ENCODE measurements at regions not wholly inside any gene's neighbourhood (a gene's known extent, or its start where the extent isn't known, plus 50 kb on each side); places are given as distances from the start of the nearest gene placed in this dataset.

DNA sequence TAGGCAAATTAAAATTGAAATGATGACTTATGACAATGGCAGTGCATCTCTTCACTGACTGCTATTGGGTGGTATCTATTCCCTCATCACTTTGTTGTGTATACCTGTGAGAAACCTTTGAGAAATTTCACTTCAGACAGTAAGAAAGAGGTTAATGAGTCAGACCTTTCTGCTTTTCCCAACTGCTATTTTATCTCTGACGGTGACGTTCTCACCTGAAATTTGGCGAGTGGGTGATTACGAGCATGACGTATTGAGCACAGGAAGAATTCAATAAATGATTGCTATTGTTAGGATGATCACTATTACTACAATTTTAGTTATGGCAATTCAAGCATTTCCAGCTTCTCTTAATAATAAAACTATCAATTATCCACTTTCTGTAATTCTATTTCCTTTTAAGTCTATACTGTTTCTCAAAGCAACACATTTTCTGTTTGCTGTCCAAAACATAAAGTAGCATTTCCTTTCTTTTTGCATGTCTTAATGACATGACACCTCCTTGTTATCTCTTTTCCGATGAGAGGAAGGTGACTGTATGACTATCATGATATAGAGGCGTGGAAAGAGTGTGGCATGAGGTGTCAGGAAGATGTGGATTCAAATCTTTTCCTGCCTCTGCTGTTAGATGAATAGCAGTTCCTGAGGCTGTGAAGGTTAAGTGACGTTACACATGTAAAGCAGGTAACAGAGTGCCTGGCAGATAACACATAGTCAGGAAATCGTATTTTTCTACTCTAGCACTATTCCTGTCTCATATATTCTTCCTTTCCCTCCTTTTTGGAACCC, 504.9 kb upstream of the SEMA6D start:
- Histone ChIP-seq H3K27me3 (ENCODE audit: control insufficient read depth, insufficient read depth, low read length) (no peaks in the 10 kb centered on the region; the same call in 1 of the 2 replicates), H3K4me3 (ENCODE audit: insufficient read depth, low read depth, low read length) (no peak overlapping the region), H3K36me3 (replicated peaks; ENCODE audit: control insufficient read depth, insufficient read depth, low read length) (no peaks in the 10 kb centered on the region)
- no peak for DNase-seq

DNA sequence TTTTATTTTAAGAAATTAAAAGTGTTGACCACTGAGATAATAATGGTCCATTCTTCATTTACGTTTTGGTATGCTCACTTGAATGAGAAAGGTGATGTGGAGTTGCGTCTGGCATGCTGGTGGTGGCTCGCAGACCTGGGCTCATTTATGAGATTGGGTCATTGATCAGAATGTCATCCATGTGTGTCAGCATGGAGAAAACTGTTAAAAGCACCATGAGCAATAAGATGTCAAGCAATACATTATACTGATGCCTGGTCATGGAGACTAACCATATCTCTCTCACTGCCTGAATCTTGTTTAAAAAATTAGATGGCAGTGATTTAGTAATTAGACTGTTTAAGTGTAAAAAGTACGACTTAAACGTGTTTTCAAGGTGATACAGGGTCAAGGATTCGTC, 503.4 kb upstream of the SEMA6D start:
- Histone ChIP-seq H3K4me3 (ENCODE audit: insufficient read depth, low read depth, low read length) (no peak overlapping the region), H3K27me3 (ENCODE audit: control insufficient read depth, insufficient read depth, low read length) (no peaks in the 10 kb centered on the region; the same call in 1 of the 2 replicates), H3K36me3 (replicated peaks; ENCODE audit: control insufficient read depth, insufficient read depth, low read length) (no peaks in the 10 kb centered on the region)
- no peak for DNase-seq

DNA sequence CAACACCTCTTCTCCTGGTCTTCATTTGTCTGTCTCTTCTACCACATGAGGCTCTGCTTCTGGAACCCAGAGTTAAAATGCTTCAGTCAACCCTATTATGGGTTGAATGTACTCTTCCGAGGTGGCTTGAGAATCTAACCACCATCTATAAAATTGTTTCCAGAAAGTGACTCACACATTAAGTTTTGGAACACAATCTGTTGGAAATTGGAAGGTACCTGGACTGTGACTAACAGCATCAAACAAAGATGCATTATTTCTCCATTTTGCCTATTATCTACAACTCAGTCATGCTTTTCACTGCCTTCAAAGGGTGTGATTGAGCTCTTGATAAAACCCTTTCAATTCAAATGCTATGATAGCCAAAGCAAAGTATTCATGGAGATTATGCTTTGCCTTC, 499.0 kb upstream of the SEMA6D start:
- no peak overlapping the region for H3K4me3 ChIP-seq (ENCODE audit: insufficient read depth, low read depth, low read length)
- no peaks in the 10 kb centered on the region for H3K36me3 ChIP-seq (replicated peaks; ENCODE audit: control insufficient read depth, insufficient read depth, low read length)
- no peaks in the 10 kb centered on the region; the same call in 1 of the 2 replicates for H3K27me3 ChIP-seq (ENCODE audit: control insufficient read depth, insufficient read depth, low read length)
- DNase-seq: no peak

DNA sequence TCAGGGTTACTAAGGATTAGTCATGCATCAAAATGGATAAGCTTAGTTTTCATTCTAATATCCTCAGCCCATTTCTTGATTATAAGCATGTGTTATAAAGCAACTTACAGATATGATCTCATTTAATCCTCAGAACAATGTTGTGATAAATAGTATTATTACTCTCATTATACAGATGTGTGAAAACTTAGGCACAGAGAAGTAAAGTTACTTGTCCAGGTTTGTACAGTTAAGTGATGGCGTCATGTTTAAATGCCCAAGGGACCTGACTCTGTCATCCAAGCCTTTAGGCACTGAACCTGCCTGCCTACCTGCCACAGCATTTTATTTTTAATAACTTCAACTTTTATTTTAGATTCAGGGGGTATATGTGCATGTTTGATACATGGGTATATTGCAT, 472.9 kb upstream of the SEMA6D start:
- Histone ChIP-seq H3K36me3 (replicated peaks; ENCODE audit: control insufficient read depth, insufficient read depth, low read length) (no peaks in the 10 kb centered on the region), H3K27me3 (ENCODE audit: control insufficient read depth, insufficient read depth, low read length) (no peaks in the 10 kb centered on the region), H3K4me3 (ENCODE audit: insufficient read depth, low read depth, low read length) (no peak overlapping the region)
- no peak for DNase-seq

GRCh38 chr15:47246317-47246716, 471.0 kb upstream of the SEMA6D start:
- H3K27me3 ChIP-seq (ENCODE audit: control insufficient read depth, insufficient read depth, low read length): no peaks in the 10 kb centered on the region
- no peak for DNase-seq
- H3K36me3 ChIP-seq (replicated peaks; ENCODE audit: control insufficient read depth, insufficient read depth, low read length): no peaks in the 10 kb centered on the region
- no peak overlapping the region for H3K4me3 ChIP-seq (ENCODE audit: insufficient read depth, low read depth, low read length)

DNA sequence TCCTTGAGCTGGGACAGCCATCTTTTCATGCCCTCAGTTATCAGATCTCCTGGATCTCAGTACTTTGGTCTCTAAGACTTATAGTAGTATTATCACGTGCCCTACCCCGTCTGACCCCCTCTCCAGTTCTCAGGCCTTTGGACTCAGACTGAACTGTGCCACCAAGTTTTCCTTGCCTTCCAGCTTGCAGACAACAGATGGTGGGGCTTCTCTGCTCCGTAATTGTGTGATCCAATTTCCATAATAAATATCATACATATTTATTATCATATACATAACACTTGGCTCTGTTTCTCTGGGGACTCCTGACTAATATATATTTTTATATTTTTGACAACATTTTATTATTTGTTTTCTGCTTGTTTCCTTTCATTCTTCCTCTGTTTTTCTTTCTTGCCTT, 458.8 kb upstream of the SEMA6D start:
- Histone ChIP-seq H3K36me3 (replicated peaks; ENCODE audit: control insufficient read depth, insufficient read depth, low read length) (no peaks in the 10 kb centered on the region), H3K4me3 (ENCODE audit: insufficient read depth, low read depth, low read length) (no peak overlapping the region), H3K27me3 (ENCODE audit: control insufficient read depth, insufficient read depth, low read length) (no peaks in the 10 kb centered on the region)
- DNase-seq: no peak

DNA sequence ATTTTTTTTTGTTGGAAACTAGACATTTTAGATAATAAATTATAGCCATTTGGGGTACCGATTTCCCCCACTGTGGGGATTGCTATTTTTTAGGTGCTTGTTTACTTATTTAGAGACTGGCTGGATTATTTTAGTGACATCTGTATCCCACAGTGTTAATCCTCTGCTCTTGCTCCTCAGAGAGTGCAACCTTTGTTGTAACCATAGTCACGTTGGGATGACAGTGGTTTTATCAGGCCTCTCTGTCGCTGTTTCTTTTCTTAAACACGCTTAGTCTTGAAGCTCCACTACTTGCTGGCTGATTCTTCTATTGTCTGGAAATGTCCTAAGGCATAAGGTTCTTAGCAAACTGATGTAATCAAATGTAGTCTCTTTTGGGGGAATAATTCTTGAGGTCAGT, 451.6 kb upstream of the SEMA6D start:
- no peak overlapping the region for H3K4me3 ChIP-seq (ENCODE audit: insufficient read depth, low read depth, low read length)
- no peaks in the 10 kb centered on the region for H3K36me3 ChIP-seq (replicated peaks; ENCODE audit: control insufficient read depth, insufficient read depth, low read length)

GRCh38 chr15:47266566-47266965, 450.7 kb upstream of the SEMA6D start:
- Histone ChIP-seq H3K27me3 (ENCODE audit: control insufficient read depth, insufficient read depth, low read length) (no peaks in the 10 kb centered on the region), H3K4me3 (ENCODE audit: insufficient read depth, low read depth, low read length) (no peak overlapping the region), H3K36me3 (replicated peaks; ENCODE audit: control insufficient read depth, insufficient read depth, low read length) (no peaks in the 10 kb centered on the region)
- no peak for DNase-seq

More for the DNA sequence above, 451.6 kb upstream of the SEMA6D start:
- no peak for DNase-seq
- no peaks in the 10 kb centered on the region for H3K27me3 ChIP-seq (ENCODE audit: control insufficient read depth, insufficient read depth, low read length)

GRCh38 chr15:47273864-47274263, 443.4 kb upstream of the SEMA6D start:
- no peaks in the 10 kb centered on the region for H3K36me3 ChIP-seq (replicated peaks; ENCODE audit: control insufficient read depth, insufficient read depth, low read length)
- H3K4me3 ChIP-seq (ENCODE audit: insufficient read depth, low read depth, low read length): no peak overlapping the region
- no peak for DNase-seq
- H3K27me3 ChIP-seq (ENCODE audit: control insufficient read depth, insufficient read depth, low read length): no peaks in the 10 kb centered on the region

GRCh38 chr15:47283246-47283645, 434.1 kb upstream of the SEMA6D start:
- H3K4me3 ChIP-seq (ENCODE audit: insufficient read depth, low read depth, low read length): no peak overlapping the region
- H3K36me3 ChIP-seq (replicated peaks; ENCODE audit: control insufficient read depth, insufficient read depth, low read length): no peaks in the 10 kb centered on the region
- no peaks in the 10 kb centered on the region for H3K27me3 ChIP-seq (ENCODE audit: control insufficient read depth, insufficient read depth, low read length)
- DNase-seq: no peak

DNA sequence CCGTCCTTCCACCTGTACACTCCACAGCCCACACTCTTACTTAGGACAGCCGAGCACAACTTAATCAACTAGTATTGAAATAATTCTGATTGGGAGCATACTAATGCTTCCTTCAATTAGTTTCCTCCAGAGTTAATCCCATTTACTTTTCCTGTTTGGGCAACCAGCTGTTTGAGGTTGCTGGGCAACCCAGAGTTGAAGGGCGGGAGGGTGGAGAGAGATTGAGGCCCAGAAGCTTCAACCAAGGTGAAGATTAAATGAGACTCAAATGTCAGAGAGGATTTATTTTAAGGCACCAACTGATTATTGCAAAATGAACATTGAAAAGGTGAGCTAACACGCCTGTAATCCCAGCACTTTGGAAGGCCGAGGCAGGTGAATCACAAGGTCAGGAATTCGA, 428.5 kb upstream of the SEMA6D start:
- Histone ChIP-seq H3K27me3 (ENCODE audit: control insufficient read depth, insufficient read depth, low read length) (no peaks in the 10 kb centered on the region), H3K4me3 (ENCODE audit: insufficient read depth, low read depth, low read length) (no peak overlapping the region), H3K36me3 (replicated peaks; ENCODE audit: control insufficient read depth, insufficient read depth, low read length) (no peaks in the 10 kb centered on the region)
- DNase-seq: no peak

- no peak overlapping the region for H3K4me3 ChIP-seq (ENCODE audit: insufficient read depth, low read depth, low read length)
- H3K27me3 ChIP-seq (ENCODE audit: control insufficient read depth, insufficient read depth, low read length): no peaks in the 10 kb centered on the region
- no peaks in the 10 kb centered on the region for H3K36me3 ChIP-seq (replicated peaks; ENCODE audit: control insufficient read depth, insufficient read depth, low read length)
- no peak for DNase-seq
These were observed 427.6 kb upstream of the SEMA6D start for GRCh38 chr15:47289656-47290055.

DNA sequence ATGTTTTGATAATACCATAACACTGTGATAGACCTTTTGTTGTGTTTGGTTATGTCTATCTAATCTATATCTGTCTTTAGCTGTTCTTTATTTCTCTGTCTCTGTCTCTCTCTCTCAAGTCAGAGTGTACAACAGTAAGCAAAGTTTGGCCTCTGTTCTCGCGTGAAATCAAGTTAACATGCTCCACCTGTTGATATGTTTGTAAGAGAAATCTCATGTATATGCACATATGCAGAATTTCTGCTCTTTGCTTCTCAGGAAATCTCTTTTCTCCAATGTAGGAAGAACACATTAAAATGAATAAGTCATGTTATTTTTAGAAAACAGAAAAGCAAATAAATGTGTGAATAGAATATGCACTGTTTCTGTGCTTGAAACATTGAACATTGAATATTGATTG, 425.5 kb upstream of the SEMA6D start:
- H3K36me3 ChIP-seq (replicated peaks; ENCODE audit: control insufficient read depth, insufficient read depth, low read length): no peaks in the 10 kb centered on the region
- no peaks in the 10 kb centered on the region for H3K27me3 ChIP-seq (ENCODE audit: control insufficient read depth, insufficient read depth, low read length)
- no peak for DNase-seq
- no peak overlapping the region for H3K4me3 ChIP-seq (ENCODE audit: insufficient read depth, low read depth, low read length)

DNA sequence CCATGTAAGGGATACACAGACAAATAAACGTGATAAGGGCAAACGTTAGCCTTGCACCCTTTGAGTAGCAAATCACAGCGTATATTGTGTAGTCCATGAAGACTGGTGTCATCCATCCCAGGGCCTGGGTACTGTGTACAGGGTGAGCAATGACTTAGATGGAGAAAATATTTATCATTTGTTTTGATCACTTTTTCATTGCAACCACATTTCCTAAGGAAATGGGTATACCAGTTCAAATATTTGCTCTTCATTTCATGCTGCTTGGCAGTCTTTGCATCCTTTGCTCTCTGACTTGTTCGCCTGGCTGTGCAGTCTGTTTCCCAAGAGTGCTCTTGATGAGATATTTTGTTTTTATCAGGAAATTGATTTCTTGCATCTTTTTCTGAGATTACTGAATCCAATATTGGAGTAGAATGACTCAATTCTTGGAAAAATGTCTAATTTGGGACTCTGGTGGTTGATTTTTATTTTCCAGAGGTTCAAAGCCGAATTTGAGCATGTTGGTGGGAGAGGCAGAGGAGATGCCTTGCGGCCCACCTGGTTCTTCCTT, 424.6 kb upstream of the SEMA6D start:
- H3K4me3 ChIP-seq (ENCODE audit: insufficient read depth, low read depth, low read length): no peak overlapping the region
- no peaks in the 10 kb centered on the region for H3K36me3 ChIP-seq (replicated peaks; ENCODE audit: control insufficient read depth, insufficient read depth, low read length)

GRCh38 chr15:47293466-47294162, 423.7 kb upstream of the SEMA6D start:
- H3K27me3 ChIP-seq (ENCODE audit: control insufficient read depth, insufficient read depth, low read length): no peaks in the 10 kb centered on the region
- no peaks in the 10 kb centered on the region for H3K36me3 ChIP-seq (replicated peaks; ENCODE audit: control insufficient read depth, insufficient read depth, low read length)
- no peak overlapping the region for H3K4me3 ChIP-seq (ENCODE audit: insufficient read depth, low read depth, low read length)
- no peak for DNase-seq

More for the DNA sequence above, 424.6 kb upstream of the SEMA6D start:
- H3K27me3 ChIP-seq (ENCODE audit: control insufficient read depth, insufficient read depth, low read length): no peaks in the 10 kb centered on the region
- DNase-seq: no peak

All from H7 (cell line).